Muscle of leg (tissue), 3 donors: ENCODE measurements at regions not wholly inside any gene's neighbourhood (a gene's known extent, or its start where the extent isn't known, plus 50 kb on each side); places are given as distances from the start of the nearest gene placed in this dataset.

Experiments
- DNase-seq: peaks from one replicate; pipeline ENCODE4 v3.0.0; 2013
- H3K27ac ChIP-seq: one replicate; pipeline ENCODE4 v1.5.1; 2013; ENCODE audit warnings: mild to moderate bottlenecking, low read length, control low read depth
- H3K27me3 ChIP-seq: one replicate; pipeline ENCODE4 v1.6.1; 2013; ENCODE audit warnings: low read length; ENCODE audit not compliant: control insufficient read depth, insufficient read depth
- H3K36me3 ChIP-seq: one replicate; pipeline ENCODE4 v1.6.1; 2013; ENCODE audit warnings: low read length; ENCODE audit not compliant: control insufficient read depth, insufficient read depth
- H3K4me1 ChIP-seq: one replicate; pipeline ENCODE4 v1.6.1; 2013; ENCODE audit warnings: low read length; ENCODE audit not compliant: control insufficient read depth, insufficient read depth
- H3K4me3 ChIP-seq: one replicate; pipeline ENCODE4 v1.5.1; 2013; ENCODE audit warnings: low read length, control low read depth
- H3K9me3 ChIP-seq: replicated peaks from 2 replicates; pipeline ENCODE4 v1.6.1; 2013; ENCODE audit warnings: low read depth, low read length; ENCODE audit not compliant: control insufficient read depth
- WGBS: methylation state at CpG from one replicate; pipeline ENCODE4 v1.1.5; 2013; ENCODE audit warnings: missing lambda C conversion rate; ENCODE audit not compliant: insufficient coverage; 5-methylcytosine and 5-hydroxymethylcytosine counted together

DNA sequence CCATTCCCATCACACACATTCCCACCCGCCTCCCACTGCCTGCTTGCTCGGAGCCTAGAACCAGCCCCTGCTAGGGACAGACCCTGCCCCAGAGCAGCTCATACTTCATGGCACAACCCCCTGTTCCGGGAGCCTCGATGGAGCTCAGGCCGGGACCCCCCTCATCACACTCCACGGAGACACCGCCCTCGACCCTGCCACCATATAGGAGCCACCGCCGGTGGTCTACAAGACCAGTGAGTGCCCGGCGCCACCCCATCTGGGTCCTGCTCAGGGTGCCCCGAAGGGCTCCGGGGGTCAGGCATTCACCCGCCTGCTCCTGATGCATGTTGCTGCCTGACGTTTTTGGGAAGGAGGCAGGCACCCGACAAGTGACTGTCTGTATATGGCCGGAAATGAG is 65.5 kb upstream of the RXRA start:
- H3K27ac ChIP-seq = no peak overlapping the region
- H3K9me3 ChIP-seq = no peaks in the 10 kb centered on the region
- H3K27me3 ChIP-seq = peaks cover 25% of the 10 kb centered on the region
- H3K4me1 ChIP-seq = peaks cover 10% of the 10 kb centered on the region
- no peaks in the 10 kb centered on the region for H3K36me3 ChIP-seq
- DNase-seq = no peak
- 65% methylated on average over 15 of the region's 18 CpGs for WGBS
- H3K4me3 ChIP-seq = no peak overlapping the region

DNA sequence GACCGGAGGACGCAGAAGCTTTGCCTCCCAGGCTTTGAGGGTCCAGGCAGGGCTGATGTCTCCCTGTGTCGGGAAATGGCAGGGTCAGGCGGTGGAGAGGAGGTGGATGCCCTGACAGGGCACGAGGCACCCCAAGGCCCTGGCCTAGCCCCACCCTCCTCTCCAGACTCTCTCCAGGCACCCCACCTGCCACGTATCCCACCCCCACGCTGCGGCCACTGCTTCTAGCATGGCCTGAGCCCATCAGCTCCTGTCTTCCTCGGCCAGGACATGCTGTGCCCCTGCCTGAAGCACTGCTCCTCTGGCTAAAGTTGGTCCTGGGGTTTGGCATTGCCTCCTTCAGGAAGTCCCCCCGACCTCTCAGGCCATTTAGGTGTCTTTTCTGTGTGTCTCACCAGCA is 64.2 kb upstream of the RXRA start:
- Histone ChIP-seq H3K4me1 (peaks cover 13% of the 10 kb centered on the region), H3K36me3 (no peaks in the 10 kb centered on the region), H3K4me3 (no peak overlapping the region), H3K27ac (no peak overlapping the region), H3K9me3 (no peaks in the 10 kb centered on the region), H3K27me3 (peaks cover 28% of the 10 kb centered on the region)
- 83% methylated on average over 8 of the region's 10 CpGs for WGBS
- no peak for DNase-seq

DNA sequence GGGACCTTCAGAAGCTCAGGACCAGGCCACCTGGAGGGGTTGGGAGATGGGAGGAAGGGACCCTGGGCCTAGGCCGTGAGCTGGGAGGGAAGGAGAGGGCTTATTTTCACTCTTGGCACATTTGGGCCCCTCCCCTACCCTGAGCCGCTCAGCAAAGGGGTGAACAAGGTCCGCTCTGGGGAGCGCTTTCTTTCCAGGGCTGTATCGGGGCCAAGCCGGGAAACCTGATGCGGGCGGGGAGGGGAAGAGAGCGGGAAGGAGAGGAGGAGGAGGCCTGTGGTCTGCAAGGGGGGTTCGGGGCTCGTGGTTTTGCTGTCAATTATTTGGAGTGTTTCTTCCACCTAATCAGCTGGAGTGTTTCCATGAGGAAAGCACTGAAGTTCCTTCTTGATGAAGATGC is 62.7 kb upstream of the RXRA start:
- WGBS = 2% methylated on average over 7 of the region's 11 CpGs
- no peak overlapping the region for H3K4me3 ChIP-seq
- H3K9me3 ChIP-seq = no peaks in the 10 kb centered on the region
- peak; percentile 59 for DNase-seq
- no peaks in the 10 kb centered on the region for H3K36me3 ChIP-seq
- H3K27ac ChIP-seq = no peak overlapping the region
- H3K4me1 ChIP-seq = peaks cover 25% of the 10 kb centered on the region
- H3K27me3 ChIP-seq = peaks cover 29% of the 10 kb centered on the region

DNA sequence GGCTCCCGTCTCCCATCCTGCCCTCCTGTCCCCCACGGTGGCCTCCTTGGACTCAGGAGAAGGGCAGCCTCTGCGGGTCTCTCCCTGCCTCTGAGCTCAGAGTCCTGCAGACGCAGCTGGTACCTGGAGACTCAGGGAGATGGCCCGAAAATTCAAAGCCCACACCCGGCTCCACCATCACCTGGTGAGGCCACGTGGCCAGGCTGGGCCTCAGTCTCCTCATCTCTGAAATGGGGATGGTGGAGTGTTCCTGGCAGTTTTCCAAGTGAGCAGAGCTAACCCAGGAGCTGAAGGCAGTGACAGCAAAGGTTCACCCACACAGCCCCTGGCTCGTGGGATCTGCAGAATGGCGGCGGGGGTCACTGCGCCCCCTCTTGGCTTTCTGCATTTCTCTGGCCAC is 62.1 kb upstream of the RXRA start:
- H3K4me3 ChIP-seq = no peak overlapping the region
- WGBS = 49% methylated on average over 4 of the region's 11 CpGs
- peaks cover 32% of the 10 kb centered on the region for H3K27me3 ChIP-seq

DNA sequence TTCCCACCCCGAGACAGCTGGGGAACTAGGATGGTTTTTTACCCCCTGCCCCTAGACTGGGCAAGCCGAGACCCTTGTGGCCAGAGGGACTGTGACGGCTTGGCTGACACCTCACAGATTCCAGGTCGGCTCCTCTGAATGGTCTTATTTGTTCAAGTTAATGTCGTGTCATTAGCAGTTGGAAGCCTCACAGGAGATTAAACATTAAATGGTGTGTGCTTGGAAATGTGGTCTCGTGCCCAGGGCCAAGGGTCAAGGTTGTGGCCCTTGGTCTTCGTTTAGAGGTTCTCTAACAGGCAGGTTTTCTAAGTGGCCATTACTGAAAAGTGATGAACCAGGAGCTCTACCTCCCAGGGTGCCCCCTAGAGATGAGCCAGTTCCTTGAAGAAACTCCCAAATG is 61.2 kb upstream of the RXRA start:
- Histone ChIP-seq H3K27ac (no peak overlapping the region), H3K4me1 (peaks cover 28% of the 10 kb centered on the region), H3K9me3 (no peaks in the 10 kb centered on the region), H3K36me3 (no peaks in the 10 kb centered on the region), H3K27me3 (peaks cover 33% of the 10 kb centered on the region), H3K4me3 (no peak overlapping the region)
- WGBS = 73% methylated on average over 5 of the region's 7 CpGs
- no peak for DNase-seq

More for the DNA sequence above, 62.1 kb upstream of the RXRA start:
- Histone ChIP-seq H3K36me3 (no peaks in the 10 kb centered on the region), H3K9me3 (no peaks in the 10 kb centered on the region), H3K4me1 (peaks cover 28% of the 10 kb centered on the region), H3K27ac (no peak overlapping the region)
- DNase-seq = no peak

DNA sequence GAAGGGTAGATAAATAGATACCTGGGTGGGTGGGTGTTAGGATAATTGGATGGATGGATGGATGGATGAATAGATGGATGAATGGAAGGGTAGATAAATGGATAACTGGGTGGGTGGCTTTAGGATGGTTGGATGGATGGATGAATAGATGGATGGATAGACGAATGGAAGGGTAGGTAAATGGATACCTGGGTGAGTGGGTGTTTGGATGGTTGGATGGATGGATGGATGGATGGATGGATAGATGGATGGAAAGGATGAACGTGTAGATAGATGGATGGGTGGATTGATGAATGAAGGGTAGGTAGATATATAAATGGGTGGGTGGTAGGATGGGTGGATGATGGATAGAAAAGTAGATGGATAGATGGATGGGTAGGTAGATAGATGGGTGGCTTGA is 59.8 kb upstream of the RXRA start:
- H3K27me3 ChIP-seq = peaks cover 33% of the 10 kb centered on the region
- peaks cover 28% of the 10 kb centered on the region for H3K4me1 ChIP-seq
- H3K36me3 ChIP-seq = no peaks in the 10 kb centered on the region
- 97% methylated on average over 2 of the region's 2 CpGs for WGBS
- H3K4me3 ChIP-seq = no peak overlapping the region
- no peak for DNase-seq
- H3K9me3 ChIP-seq = no peaks in the 10 kb centered on the region
- no peak overlapping the region for H3K27ac ChIP-seq

DNA sequence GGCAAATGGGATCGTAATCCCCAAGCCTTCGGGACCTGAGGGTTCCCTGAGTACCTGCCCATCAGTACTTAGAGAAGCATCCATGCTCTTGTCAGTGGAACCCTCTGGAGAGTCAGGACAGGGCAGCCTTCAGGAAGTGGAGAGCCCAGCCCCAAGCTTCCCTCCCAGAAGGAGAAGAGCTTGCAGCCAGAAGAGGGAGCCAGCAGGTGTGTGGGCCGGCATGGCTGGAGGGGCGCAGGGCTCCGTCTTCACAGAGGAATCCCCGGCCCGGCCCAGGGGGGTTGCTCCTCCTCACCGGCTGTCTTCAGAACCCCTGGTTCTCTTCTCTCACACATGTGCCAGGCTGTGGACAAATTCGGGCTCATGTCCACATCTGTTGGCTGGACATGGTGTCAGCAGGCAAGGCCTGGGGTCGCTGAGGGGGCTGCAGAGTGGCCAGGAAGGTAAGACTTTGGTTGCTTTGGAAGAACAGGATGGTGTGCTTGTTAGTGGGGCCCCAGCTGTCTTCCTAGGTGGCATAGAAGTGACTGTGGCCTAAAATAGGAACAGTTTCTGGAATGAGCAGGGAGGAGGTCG is 58.9 kb upstream of the RXRA start:
- WGBS = 69% methylated on average over 8 of the region's 11 CpGs

DNA sequence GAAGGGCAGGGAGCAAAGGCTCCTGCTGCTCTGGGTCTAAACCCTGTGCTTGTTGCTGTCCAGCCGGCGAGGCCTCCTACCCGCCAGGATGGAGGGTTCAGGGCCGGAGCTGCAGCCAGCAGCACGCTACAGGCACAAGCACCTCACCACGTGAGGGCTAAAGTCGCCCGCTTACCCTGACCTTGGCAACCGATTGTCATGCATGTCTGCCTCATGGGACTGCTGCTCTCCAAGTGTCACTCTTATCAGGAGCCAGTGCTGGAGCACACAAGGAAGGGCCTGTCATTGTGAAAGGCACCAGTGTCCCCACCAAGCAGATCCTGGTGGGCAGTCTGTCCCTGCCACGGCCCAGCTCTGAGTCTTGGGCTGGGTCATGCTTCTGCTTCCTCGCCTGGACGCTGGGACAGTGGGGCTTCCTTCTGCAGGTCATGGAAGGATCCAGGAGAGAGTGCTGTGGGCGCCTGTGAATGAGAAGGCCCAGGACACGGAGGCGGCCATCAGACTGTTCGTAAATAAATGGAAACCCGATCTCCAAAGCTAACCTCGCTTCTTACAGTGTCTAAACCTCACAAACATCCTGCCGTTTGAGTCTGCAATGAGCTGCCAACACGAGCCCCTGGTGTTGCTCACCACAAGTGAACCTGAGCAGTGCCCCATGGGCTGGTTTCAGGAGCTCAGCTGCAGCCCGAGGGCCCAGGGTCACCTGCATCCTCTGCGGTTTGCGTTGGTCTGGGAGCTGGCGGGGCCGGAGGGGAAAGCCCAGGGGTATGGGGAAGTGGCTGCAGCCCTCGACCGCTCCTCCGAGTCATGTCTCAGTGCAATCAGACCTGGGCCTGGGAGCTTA is 58.2 kb upstream of the RXRA start:
- no peak overlapping the region for H3K27ac ChIP-seq
- no peak overlapping the region for H3K4me3 ChIP-seq
- H3K9me3 ChIP-seq = no peaks in the 10 kb centered on the region
- no peak for DNase-seq
- peaks cover 35% of the 10 kb centered on the region for H3K4me1 ChIP-seq
- WGBS = 59% methylated on average over 20 of the region's 28 CpGs
- no peaks in the 10 kb centered on the region for H3K36me3 ChIP-seq
- H3K27me3 ChIP-seq = peaks cover 39% of the 10 kb centered on the region

More for the DNA sequence above, 58.9 kb upstream of the RXRA start:
- Histone ChIP-seq H3K27ac (no peak overlapping the region), H3K4me3 (no peak overlapping the region), H3K36me3 (no peaks in the 10 kb centered on the region), H3K27me3 (peaks cover 39% of the 10 kb centered on the region), H3K9me3 (no peaks in the 10 kb centered on the region), H3K4me1 (peaks cover 28% of the 10 kb centered on the region)
- no peak for DNase-seq

DNA sequence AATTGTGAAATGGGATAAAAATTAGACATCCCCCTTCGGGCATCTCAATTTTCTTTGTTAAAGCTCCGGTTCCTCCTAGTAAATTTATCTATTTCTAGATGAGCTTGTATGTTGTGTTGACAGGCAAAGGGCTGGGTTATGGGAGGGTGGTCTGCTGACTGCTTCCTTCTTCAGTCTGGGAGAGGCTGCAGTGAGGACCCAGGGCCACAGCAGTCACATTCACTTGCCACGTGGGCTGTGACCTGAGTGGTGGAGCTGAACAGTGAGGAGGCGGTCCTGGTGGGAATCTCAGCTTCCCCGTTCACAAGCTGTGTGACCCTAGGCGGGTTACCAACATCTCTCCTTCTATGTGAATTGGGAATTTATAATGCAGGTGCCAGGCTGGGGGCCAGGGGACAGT is 57.5 kb upstream of the RXRA start:
- Histone ChIP-seq H3K4me3 (no peak overlapping the region), H3K9me3 (no peaks in the 10 kb centered on the region), H3K27ac (no peak overlapping the region), H3K27me3 (peaks cover 37% of the 10 kb centered on the region), H3K4me1 (peaks cover 31% of the 10 kb centered on the region), H3K36me3 (no peaks in the 10 kb centered on the region)
- 89% methylated on average over 3 of the region's 6 CpGs for WGBS
- no peak for DNase-seq

DNA sequence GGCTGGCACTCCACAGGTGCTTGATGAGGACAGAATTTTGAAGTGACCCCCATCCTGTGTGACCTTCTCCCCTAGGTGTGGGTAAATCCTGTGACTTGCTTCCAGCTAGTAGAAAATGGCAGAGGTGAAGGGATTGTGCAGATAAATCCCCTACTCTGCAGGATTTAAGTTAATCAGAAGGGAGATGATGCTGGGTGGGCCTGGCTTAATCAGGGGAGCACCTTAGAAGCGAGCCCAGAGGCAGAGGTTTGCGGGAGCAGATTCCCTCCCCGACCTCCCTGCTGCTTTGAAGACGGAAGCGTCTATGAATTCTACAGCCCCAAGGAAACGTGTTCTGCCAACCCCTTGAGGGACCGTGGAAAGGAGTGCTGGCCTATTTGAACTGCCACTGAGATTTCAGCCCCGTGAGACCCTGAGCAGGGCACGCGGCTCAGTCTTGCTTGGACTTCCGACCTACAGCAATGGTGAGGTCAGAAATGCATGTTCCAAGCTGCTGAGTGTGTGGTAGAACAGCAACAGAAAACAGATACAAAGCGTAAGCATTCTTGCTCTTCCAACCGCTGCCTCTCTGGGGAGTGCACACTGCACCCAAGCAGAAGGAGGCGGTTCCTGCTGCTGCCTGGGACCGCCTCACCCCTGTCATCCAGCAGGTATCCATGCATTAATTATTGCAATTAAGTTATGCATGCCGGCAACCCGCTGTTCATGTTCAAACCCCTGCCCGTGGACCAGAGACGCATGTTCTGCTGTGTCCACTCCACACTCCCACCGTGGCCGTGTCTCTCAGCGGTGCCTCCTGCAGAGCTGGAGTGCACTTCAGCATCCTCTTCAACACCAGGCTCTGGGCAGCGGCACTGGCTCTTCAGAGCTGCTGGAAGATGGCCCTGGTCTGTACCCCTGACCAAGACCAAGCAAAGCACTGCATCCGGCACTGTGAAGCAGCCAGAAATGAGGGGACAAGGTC is 54.6 kb upstream of the RXRA start:
- Histone ChIP-seq H3K4me3 (no peak overlapping the region), H3K9me3 (no peaks in the 10 kb centered on the region), H3K4me1 (peaks cover 25% of the 10 kb centered on the region), H3K36me3 (no peaks in the 10 kb centered on the region), H3K27ac (no peak overlapping the region), H3K27me3 (peaks cover 34% of the 10 kb centered on the region)
- 63% methylated on average over 24 of the region's 24 CpGs for WGBS
- no peak for DNase-seq
